Endothelial cell of umbilical vein (primary cell): ENCODE measurements at regions not wholly inside any gene's neighbourhood (a gene's known extent, or its start where the extent isn't known, plus 50 kb on each side); places are given as distances from the start of the nearest gene placed in this dataset.

ENCODE experiments used
- BruUV-seq: library from RNA; stranded (reverse); fragments of 400-500 nt; replicated peaks from 2 replicates; lab custom pipeline; 2021; lab: Mats Ljungman, UMichigan
- CTCF ChIA-PET: fragments of 300-600, 350-600 bp; sonication (Branson Sonifier 250); formaldehyde crosslinking; loops from one replicate; lab custom pipeline; 2021; ENCODE audit warnings: antibody characterized with exemption, inconsistent platforms; lab: Charles Lee
- POLR2A ChIA-PET: fragments of 300-600, 350-600 bp; sonication (Branson Sonifier 250); formaldehyde crosslinking; loops from one replicate; lab custom pipeline; 2021; ENCODE audit warnings: antibody characterized with exemption, inconsistent platforms; lab: Charles Lee
- DNase-seq: peaks from one replicate; pipeline ENCODE4 v3.0.0-alpha.2; 2011; ENCODE audit warnings: low read depth, low spot score
- FAIRE-seq: peaks from 2 replicates; lab custom pipeline; 2011; peaks lifted over from hg19 to GRCh38; lab: Jason Lieb, UNC
- H2AFZ ChIP-seq: 2 replicates; pipeline ENCODE4 v1.6.0; 2012; ENCODE audit warnings: low read depth, low read length, control low read depth, inconsistent platforms
- H3K27ac ChIP-seq: 2 replicates; pipeline ENCODE4 v1.5.1; 2011; ENCODE audit warnings: low read depth, mild to moderate bottlenecking, control low read depth, low read length, moderate library complexity; ENCODE audit not compliant: insufficient read depth
- H3K27me3 ChIP-seq, 2 experiments: 2 replicates each; pipeline versions ENCODE4 v1.6.0 to v1.6.1; 2011; ENCODE audit warnings: low read length in 2 of 2, mixed read lengths in 1 of 2; ENCODE audit not compliant: control insufficient read depth in 2 of 2, insufficient read depth in 2 of 2
- H3K36me3 ChIP-seq, 2 experiments: 2 replicates in 1 of 2; 3 replicates in 1 of 2; pipeline ENCODE4 v1.5.1; 2011; ENCODE audit warnings: low read length in 2 of 2, mild to moderate bottlenecking in 1 of 2, moderate library complexity in 1 of 2; ENCODE audit not compliant: control insufficient read depth in 2 of 2, insufficient read depth in 2 of 2; ENCODE audit errors: extremely low read depth in 1 of 2
- H3K4me1 ChIP-seq: 3 replicates; pipeline ENCODE4 v1.5.1; 2011; ENCODE audit warnings: mild to moderate bottlenecking, low read length; ENCODE audit not compliant: control insufficient read depth, insufficient read depth; ENCODE audit errors: extremely low read depth
- H3K4me2 ChIP-seq: 2 replicates; pipeline ENCODE4 v1.6.1; 2011; ENCODE audit warnings: low read length, control low read depth, mixed read lengths; ENCODE audit not compliant: insufficient read depth
- H3K4me3 ChIP-seq, 3 experiments: fragments of 200-600 bp in 1 of 3; sonication (generic), shearing (Covaris generic) in 1 of 3; replicated peaks in 1 of 3; 2 replicates each; pipeline ENCODE4 v1.5.1; 2011 to 2016; ENCODE audit warnings: control low read depth in 3 of 3, low read length in 3 of 3, mild to moderate bottlenecking in 2 of 3, inconsistent platforms in 1 of 3, low read depth in 1 of 3, moderate library complexity in 1 of 3; ENCODE audit not compliant: insufficient read depth in 1 of 3
- H3K79me2 ChIP-seq: 2 replicates; pipeline ENCODE4 v1.6.0; 2012; ENCODE audit warnings: low read length, inconsistent platforms; ENCODE audit not compliant: control insufficient read depth, insufficient read depth
- H3K9ac ChIP-seq: replicated peaks from 2 replicates; pipeline ENCODE3; 2011; ENCODE audit warnings: low read length, control low read depth; ENCODE audit not compliant: insufficient read depth; ENCODE audit errors: extremely low read depth
- H3K9me1 ChIP-seq: replicated peaks from 3 replicates; pipeline ENCODE4 v1.6.0; 2011; ENCODE audit warnings: mild to moderate bottlenecking, low read length; ENCODE audit not compliant: control insufficient read depth, insufficient read depth; ENCODE audit errors: extremely low read depth
- H3K9me3 ChIP-seq: replicated peaks from 2 replicates; pipeline ENCODE4 v1.5.1; 2012; ENCODE audit warnings: low read length, inconsistent platforms; ENCODE audit not compliant: control insufficient read depth, insufficient read depth
- H4K20me1 ChIP-seq: replicated peaks from 2 replicates; pipeline ENCODE3; 2011; ENCODE audit warnings: mild to moderate bottlenecking, low read length; ENCODE audit not compliant: control insufficient read depth, insufficient read depth; ENCODE audit errors: extremely low read depth
- EZH2 ChIP-seq: IDR thresholded peaks from 2 replicates; pipeline ENCODE4 v1.6.1; 2012; ENCODE audit warnings: borderline replicate concordance, low read depth, mild to moderate bottlenecking, moderate library complexity, low read length, inconsistent platforms; ENCODE audit not compliant: severe bottlenecking
- FOS ChIP-seq: IDR thresholded peaks from 2 replicates; pipeline ENCODE4 v1.6.1; 2011; ENCODE audit warnings: mild to moderate bottlenecking, low read length, moderate library complexity, borderline replicate concordance; ENCODE audit not compliant: insufficient read depth
- GATA2 ChIP-seq: IDR thresholded peaks from 2 replicates; pipeline ENCODE4 v1.7.0; 2011; ENCODE audit warnings: low read depth, mild to moderate bottlenecking, moderate library complexity, mixed read lengths, low read length; ENCODE audit not compliant: insufficient read length, insufficient read depth
- JUN ChIP-seq: IDR thresholded peaks from 2 replicates; pipeline ENCODE4 v1.6.1; 2011; ENCODE audit warnings: borderline replicate concordance, low read depth; ENCODE audit not compliant: insufficient read length, insufficient read depth
- MYC ChIP-seq: IDR thresholded peaks from one replicate; pipeline ENCODE4 v1.6.1; 2011; ENCODE audit warnings: mild to moderate bottlenecking, low read depth, low read length
- POLR2A ChIP-seq: IDR thresholded peaks from 2 replicates; pipeline ENCODE4 v1.6.1; 2012; ENCODE audit warnings: low read depth, mild to moderate bottlenecking, control low read depth, low read length
- POLR2AphosphoS5 ChIP-seq: IDR thresholded peaks from 2 replicates; pipeline ENCODE4 v1.6.1; 2012; ENCODE audit warnings: low read depth, mild to moderate bottlenecking, control low read depth, low read length, moderate library complexity; ENCODE audit not compliant: insufficient read depth
- dilution Hi-C: fragments of 300-500 bp; cut with MboI; formaldehyde crosslinking; loops from one replicate; pipeline ENCODE4 v1.15.0; 2019; ENCODE audit warnings: low sequenced_read_pairs; ENCODE audit not compliant: extremely low pct_ligation_motif_present
- intact Hi-C: fragments of 100-400 bp; cut with micrococcal nuclease; formaldehyde crosslinking; loops from one replicate; pipeline ENCODE4 v1.10.0; 2022
- TF ChIP-seq, protein P1 (sequence below): IDR thresholded peaks from 2 replicates; pipeline ENCODE4 v1.6.1; 2011; ENCODE audit not compliant: insufficient read depth, insufficient read length
- TF ChIP-seq, protein P2 (sequence below), 2 donors: IDR thresholded peaks; 1 replicate in 1 of 2; 2 replicates in 1 of 2; pipeline ENCODE4 v1.5.1; 2011; ENCODE audit warnings: low read length in 2 of 2, mild to moderate bottlenecking in 2 of 2, moderate library complexity in 2 of 2, control low read depth in 1 of 2, inconsistent platforms in 1 of 2, low read depth in 1 of 2; ENCODE audit not compliant: insufficient read depth in 1 of 2; ENCODE audit errors: extremely low read depth in 1 of 2

DNA sequence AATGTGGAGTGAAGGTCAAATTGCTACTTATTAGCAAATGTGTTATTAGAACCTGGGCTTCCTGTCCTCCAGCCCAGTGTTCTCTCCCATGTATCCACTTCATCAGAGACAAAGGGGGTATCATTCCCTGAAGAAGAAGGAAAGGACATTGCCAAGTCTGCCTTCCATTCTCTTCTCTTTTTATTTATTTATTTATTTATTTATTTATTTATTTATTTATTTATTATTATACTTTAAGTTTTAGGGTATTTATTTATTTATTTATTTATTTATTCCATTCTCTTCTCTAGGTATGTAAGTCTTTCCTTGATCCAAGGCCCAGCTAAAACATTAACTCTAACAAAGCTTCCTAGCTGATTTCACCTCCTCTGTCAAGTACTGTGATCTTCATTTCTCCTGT lies 277.8 kb upstream of the DNAJC19 start:
- Histone ChIP-seq H3K9me1 (no peaks in the 10 kb centered on the region), H3K4me3 (no peak overlapping the region), H3K27ac (no peak overlapping the region), H3K27me3 (no peaks in the 10 kb centered on the region), H3K9ac (no peak overlapping the region), H3K4me1 (no peaks in the 10 kb centered on the region), H3K36me3 (no peaks in the 10 kb centered on the region), H4K20me1 (no peaks in the 10 kb centered on the region), H3K4me2 (no peak overlapping the region), H2AFZ (no peak overlapping the region), H3K9me3 (no peaks in the 10 kb centered on the region), H3K79me2 (no peaks in the 10 kb centered on the region)
- FAIRE-seq = no peak
- ChIA-PET CTCF (interaction anchor here (1.9 kb wide), 1 partner anchor 12 kb away, joined by 7 read pairs; no protein-coding TSS in a partner anchor), POLR2A (no interaction called here)
- BruUV-seq = no TSS peak
- no peak for DNase-seq
- dilution Hi-C loops = no loop called here
- TF ChIP-seq, protein P1, sequence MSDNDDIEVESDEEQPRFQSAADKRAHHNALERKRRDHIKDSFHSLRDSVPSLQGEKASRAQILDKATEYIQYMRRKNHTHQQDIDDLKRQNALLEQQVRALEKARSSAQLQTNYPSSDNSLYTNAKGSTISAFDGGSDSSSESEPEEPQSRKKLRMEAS = no peak
- no peak for TF ChIP-seq FOS
- TF ChIP-seq, protein P2, sequence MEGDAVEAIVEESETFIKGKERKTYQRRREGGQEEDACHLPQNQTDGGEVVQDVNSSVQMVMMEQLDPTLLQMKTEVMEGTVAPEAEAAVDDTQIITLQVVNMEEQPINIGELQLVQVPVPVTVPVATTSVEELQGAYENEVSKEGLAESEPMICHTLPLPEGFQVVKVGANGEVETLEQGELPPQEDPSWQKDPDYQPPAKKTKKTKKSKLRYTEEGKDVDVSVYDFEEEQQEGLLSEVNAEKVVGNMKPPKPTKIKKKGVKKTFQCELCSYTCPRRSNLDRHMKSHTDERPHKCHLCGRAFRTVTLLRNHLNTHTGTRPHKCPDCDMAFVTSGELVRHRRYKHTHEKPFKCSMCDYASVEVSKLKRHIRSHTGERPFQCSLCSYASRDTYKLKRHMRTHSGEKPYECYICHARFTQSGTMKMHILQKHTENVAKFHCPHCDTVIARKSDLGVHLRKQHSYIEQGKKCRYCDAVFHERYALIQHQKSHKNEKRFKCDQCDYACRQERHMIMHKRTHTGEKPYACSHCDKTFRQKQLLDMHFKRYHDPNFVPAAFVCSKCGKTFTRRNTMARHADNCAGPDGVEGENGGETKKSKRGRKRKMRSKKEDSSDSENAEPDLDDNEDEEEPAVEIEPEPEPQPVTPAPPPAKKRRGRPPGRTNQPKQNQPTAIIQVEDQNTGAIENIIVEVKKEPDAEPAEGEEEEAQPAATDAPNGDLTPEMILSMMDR (IDR thresholded peaks at IDR 0.05; ENCODE audit: extremely low read depth in 1 of 2, insufficient read depth in 1 of 2, low read depth in 1 of 2, low read length in 2 of 2) = no peak
- TF ChIP-seq POLR2AphosphoS5 = no peak
- no peak for TF ChIP-seq MYC
- TF ChIP-seq EZH2 = no peak
- no peak for TF ChIP-seq GATA2
- no peak for TF ChIP-seq JUN
- TF ChIP-seq POLR2A = no peak
- intact Hi-C loops = no loop called here
